ENCODE measurements at regions not wholly inside any gene's neighbourhood (a gene's known extent, or its start where the extent isn't known, plus 50 kb on each side); places are given as distances from the start of the nearest gene placed in this dataset.

DNA sequence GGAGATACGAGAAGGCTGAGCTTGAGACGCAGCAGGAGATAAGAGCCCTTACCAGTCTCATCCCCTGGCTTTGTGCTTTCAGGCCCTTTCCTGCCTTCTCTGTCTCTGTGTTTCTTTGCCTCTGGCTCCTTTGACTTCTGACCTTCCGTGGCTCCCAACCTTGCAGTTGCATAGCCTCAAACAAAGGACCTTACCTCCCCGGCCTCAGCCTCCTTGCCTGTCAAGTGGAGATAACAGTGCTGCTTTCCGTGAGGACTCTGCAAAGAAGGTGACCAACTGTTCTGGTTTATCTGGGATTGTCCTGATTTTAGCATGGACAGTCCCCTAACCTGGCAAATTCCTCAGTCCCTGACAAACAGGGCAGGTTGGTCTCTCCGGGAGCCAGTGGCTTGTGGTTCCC, 287.8 kb upstream of the MVB12B start:
- TF ChIP-seq, protein P1, sequence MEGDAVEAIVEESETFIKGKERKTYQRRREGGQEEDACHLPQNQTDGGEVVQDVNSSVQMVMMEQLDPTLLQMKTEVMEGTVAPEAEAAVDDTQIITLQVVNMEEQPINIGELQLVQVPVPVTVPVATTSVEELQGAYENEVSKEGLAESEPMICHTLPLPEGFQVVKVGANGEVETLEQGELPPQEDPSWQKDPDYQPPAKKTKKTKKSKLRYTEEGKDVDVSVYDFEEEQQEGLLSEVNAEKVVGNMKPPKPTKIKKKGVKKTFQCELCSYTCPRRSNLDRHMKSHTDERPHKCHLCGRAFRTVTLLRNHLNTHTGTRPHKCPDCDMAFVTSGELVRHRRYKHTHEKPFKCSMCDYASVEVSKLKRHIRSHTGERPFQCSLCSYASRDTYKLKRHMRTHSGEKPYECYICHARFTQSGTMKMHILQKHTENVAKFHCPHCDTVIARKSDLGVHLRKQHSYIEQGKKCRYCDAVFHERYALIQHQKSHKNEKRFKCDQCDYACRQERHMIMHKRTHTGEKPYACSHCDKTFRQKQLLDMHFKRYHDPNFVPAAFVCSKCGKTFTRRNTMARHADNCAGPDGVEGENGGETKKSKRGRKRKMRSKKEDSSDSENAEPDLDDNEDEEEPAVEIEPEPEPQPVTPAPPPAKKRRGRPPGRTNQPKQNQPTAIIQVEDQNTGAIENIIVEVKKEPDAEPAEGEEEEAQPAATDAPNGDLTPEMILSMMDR (IDR thresholded peaks at IDR 0.05 in 2 of 3, conservative IDR thresholded peaks at IDR 0.05 in 1 of 3; ENCODE audit: control insufficient read depth in 2 of 3, extremely low read depth in 1 of 3, insufficient read depth in 1 of 3, low read depth in 3 of 3, low read length in 3 of 3) = no peak
- TF ChIP-seq EZH2 (IDR thresholded peaks at IDR 0.05; ENCODE audit: borderline replicate concordance, control insufficient read depth, low read depth, low read length) (no peak), SP1 (IDR thresholded peaks at IDR 0.05; ENCODE audit: low read depth, low read length) (no peak), CEBPB (IDR thresholded peaks at IDR 0.05; ENCODE audit: borderline replicate concordance in 1 of 2, low read depth in 2 of 2, low read length in 2 of 2) (no peak)
- TF ChIP-seq, protein P2, sequence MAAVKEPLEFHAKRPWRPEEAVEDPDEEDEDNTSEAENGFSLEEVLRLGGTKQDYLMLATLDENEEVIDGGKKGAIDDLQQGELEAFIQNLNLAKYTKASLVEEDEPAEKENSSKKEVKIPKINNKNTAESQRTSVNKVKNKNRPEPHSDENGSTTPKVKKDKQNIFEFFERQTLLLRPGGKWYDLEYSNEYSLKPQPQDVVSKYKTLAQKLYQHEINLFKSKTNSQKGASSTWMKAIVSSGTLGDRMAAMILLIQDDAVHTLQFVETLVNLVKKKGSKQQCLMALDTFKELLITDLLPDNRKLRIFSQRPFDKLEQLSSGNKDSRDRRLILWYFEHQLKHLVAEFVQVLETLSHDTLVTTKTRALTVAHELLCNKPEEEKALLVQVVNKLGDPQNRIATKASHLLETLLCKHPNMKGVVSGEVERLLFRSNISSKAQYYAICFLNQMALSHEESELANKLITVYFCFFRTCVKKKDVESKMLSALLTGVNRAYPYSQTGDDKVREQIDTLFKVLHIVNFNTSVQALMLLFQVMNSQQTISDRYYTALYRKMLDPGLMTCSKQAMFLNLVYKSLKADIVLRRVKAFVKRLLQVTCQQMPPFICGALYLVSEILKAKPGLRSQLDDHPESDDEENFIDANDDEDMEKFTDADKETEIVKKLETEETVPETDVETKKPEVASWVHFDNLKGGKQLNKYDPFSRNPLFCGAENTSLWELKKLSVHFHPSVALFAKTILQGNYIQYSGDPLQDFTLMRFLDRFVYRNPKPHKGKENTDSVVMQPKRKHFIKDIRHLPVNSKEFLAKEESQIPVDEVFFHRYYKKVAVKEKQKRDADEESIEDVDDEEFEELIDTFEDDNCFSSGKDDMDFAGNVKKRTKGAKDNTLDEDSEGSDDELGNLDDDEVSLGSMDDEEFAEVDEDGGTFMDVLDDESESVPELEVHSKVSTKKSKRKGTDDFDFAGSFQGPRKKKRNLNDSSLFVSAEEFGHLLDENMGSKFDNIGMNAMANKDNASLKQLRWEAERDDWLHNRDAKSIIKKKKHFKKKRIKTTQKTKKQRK (IDR thresholded peaks at IDR 0.05; ENCODE audit: low read depth, low read length) = no peak

All from GM12878 (cell line).